GM04504 (cell line): ENCODE measurements at regions not wholly inside any gene's neighbourhood (a gene's known extent, or its start where the extent isn't known, plus 50 kb on each side); places are given as distances from the start of the nearest gene placed in this dataset.

ENCODE experiments used
- DNase-seq: peaks from one replicate; pipeline ENCODE4 v3.0.0-alpha.2; 2012; ENCODE audit warnings: low read depth

DNA sequence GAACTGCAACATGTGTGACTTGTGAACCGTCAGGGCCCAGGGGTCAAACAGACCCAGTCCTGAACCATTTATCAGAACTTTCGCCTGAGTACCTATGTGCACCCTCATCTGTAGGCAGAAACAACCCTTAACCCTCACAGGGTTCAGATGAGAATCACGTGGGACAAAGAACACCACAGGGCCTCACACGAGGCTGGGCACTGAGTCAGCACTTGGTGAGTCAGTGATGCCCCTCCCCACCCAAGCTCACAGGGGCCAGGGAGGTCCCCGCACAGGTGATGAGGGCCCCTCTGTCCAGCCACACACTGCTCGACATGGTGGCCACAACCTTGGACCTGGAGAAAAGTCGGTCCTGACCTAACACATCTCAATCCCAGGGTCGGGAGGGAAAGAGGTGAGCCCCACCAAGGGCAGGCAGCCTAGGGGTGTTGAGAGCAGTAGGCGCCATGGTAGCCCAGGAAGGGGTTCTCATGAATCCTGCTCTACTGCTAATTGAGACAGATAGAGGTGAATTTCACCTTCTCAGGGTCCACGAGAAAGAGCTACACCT lies 176.4 kb downstream of the SHANK2 start:
- no peak for DNase-seq

DNA sequence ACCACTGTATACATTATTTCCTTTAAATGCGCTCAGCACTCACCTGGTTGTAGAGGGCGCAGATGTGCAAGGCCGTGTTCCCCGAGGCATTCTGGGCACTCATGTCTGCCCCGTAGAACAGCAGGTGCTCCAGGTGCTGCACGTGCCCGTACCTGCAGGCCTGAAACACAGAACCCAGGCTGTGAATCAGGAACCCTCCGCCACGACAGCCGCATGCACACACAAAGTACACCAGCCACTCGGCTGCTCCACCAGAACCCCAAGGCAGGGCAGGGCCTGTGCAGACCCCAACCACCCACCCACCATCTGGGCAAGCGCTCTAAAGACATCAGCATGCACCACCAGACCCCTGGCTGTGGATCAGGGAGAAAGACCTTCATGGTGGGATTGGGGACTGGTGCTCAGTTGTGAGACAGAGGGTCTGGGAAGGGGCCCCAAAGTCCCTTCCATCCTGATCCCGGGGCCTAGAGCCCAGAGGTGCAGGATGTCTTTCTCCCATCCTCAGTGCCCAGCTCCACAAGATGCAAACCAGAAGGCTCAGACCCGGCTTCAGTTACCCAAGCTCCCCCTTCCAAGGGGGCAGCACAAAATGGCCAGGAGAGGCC lies 177.2 kb downstream of the SHANK2 start:
- DNase-seq = no peak

DNA sequence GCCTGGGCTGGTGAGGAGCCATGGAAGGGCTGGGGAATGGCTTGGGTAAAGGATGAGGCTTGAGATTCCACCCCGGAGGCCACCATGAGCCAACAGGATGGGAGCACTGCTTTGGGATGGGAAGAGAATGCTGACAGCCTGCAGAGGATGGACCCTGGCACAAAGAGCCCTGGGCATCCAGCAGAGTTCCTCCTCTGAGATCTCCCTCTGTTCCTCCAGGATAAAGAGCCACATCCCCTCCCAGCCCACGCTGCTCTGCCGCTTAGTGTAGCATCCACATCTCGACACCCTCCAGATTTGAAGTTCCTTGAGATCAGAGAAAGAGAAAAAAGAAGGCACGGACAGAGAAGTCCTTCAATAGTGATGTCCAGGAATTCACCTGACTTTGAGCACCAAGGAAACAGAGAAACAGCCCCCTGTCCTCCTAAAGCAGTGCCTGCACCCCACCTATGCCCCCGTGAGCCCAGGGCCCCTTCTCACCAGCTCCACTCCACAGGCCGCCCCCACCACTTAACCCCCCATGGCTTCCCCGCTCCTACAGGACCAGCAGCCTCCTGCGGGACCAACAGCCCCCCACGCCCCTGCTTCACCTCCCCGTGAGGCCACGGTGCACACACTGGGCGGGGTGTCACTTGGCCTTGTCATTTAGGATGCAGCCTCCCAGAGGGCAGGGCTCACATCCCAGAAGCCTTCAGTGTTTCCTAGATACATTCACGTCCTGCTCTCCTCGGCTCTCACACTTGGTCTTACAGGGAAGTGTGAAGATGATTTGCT lies 180.5 kb downstream of the SHANK2 start:
- no peak for DNase-seq

DNA sequence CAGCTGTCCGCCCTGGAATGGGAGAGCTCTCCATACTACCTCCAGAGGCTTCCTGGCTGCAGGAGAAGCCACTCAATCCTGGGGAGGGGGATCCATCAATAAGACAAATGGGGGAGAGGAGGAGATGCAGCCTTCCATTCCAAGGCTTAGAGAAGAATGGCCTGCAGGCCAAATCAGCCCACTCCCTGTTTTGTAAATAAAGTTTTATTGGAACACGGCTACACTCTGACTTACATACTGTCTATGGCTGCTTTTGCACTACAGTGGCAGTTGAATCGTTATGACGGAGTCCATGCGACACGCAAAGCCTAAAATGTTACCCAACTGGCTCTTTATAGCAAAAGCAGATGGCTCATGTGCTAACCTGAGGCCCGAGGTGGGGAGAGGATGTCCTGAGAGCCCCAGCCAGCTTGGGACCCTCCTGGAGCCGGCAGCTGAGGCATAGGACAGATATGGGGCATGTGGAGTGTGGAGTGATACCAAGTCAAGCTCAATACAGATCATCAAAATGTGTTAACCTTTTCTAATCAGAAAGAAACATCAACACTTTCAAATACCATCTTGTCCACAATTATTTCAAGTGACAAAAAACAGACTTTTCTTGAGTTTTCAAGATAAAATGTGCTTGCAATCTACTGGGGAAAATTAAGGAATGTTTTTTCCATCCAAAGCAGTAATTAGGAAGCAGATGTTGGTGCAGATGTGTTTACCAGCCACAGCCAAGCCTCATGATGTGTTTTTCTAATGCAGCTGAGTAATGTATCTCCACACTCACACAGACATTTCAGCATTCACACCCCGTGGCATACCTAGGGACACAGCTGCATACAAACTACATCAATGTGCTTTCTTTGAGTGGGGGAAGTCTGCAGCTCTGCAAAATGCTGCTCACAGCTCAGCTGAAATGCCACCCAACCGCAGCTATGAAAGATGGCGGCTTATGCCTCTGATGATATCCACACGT lies 181.6 kb downstream of the SHANK2 start:
- no peak for DNase-seq

DNA sequence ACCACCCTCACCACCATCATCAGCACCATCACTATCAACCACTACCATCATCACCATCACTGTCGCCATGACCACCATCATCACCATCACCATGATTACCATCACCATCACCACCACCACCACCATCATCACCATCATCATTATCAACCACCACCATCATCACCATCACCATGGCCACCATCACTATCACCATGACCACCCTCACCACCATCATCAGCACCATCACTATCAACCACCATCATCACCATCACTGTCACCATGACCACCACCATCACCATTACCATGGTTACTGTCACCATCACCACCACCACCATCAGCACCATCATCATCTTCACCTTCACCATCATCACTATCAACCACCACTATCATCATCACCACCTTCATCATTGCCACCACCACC lies 183.4 kb downstream of the SHANK2 start:
- no peak for DNase-seq

DNA sequence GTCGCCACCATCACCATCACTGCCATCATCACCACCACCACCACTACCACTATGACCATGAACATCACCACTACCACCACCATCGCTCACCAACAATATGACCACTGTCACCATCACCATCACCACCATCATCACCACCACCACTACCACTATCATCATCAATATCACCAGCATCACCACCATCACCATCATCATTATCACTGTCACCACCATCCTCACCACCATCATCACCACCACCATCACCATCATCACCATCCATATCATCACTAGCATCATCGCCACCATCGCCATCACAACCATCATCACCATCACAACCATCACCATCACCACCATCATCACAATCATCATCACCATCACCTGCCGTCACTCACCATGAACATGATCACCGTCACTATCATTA lies 184.6 kb downstream of the SHANK2 start:
- no peak for DNase-seq

DNA sequence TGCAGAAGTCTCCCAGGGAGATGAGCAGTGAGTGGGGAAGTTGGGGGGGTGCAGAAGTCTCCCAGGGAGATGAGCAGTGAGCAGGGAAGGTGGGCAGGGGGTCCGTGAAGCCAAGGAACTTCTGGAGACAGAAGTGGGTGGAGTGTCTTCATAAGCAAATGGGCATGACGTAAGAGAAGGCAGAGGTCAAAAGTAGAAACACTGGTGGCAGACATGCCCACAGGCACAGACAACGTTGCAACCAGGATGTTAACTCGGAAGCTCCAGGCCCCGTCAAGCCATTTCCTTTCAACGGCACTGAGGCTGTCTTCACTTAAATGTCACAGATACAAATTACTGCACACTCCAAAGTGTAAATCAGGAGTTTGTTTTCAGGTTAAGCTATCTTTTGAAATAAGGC lies 186.1 kb downstream of the SHANK2 start:
- DNase-seq = no peak

DNA sequence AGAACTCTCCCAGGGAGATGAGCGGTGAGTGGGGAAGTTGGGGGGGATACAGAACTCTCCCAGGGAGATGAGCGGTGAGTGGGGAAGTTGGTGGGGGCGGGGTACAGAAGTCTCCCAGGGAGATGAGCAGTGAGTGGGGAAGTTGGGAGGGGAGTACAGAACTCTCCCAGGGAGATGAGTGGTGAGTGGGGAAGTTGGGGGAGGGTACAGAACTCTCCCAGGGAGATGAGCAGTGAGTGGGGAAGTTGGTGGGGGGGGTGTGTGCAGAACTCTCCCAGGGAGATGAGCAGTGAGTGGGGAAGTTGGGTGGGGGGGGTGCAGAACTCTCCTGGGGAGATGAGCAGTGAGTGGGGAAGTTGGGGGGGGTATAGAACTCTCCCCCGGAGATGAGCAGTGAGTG lies 186.5 kb downstream of the SHANK2 start:
- no peak for DNase-seq

DNA sequence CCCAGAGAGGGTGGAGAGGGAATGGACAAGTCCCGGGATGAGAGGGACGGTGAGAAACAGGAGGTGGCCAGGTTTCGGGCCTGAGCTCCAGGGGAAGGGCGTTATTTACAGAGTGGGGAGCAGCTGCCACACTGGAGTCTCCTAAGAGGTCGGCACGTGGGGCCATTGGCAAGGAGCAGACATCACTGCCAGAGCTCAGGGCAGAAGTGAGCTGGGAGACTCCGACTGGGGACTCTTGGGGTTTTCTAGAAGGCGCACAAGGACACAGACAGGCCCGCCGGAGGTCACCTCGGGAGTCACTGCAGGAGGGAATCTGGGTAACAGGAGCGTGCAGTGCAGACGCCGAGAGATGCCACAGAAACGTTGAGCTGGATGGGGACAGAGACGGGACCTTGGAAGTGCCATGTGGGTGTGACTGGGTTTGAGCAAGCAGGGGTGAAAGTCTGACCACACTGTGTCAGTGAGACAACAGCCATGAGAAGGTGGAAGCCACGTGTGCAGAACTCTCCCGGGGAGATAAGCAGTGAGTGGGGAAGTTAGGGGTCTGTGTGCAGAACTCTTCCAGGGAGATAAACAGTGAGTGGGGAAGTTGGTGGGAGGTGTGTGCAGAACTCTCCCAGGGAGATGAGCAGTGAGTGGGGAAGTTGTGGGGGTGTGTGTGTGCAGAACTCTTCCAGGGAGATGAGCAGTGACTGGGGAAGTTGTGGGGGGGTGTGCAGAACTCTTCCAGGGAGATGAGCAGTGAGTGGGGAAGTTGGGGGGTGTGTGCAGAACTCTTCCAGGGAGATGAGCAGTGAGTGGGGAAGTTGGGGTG lies 187.5 kb downstream of the SHANK2 start:
- DNase-seq = no peak

DNA sequence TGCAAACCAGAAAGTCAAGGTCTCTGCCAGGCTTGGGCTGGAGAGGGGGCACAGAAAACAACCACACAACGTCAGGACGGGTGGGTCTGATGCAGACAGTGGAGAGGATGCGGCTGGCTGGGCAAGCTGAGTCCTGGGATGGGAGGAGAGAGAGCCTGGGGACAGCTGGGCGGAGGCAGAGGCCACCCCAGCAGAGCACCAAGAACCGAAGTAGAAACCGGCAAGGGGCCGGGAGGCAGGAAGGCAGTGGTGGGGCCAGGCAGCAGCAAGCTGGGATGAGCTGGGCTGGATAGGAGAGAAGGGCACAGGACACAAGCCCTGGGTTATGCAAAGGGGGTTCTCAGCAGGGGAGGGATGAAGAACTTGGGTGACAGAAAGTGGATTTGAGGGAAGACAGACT lies 188.2 kb downstream of the SHANK2 start:
- DNase-seq = no peak

DNA sequence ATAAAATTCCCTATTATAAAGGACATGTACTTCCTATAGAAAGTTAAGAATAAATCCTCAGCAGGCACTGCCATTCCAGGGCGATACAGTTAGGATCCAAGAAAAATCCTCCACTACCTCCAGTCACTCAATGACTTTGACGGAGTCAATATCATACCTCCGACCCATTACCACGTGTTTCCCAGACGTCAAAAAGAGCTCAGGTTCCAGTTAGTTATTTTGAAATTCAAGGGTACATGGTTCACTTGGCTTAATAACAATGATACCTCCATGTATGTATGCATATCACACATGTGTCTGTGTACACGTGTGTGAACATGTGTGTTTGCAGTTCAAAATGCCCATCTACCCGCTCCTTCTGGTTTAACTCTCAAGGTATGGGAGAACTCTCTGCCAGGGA lies 189.2 kb downstream of the SHANK2 start:
- no peak for DNase-seq

DNA sequence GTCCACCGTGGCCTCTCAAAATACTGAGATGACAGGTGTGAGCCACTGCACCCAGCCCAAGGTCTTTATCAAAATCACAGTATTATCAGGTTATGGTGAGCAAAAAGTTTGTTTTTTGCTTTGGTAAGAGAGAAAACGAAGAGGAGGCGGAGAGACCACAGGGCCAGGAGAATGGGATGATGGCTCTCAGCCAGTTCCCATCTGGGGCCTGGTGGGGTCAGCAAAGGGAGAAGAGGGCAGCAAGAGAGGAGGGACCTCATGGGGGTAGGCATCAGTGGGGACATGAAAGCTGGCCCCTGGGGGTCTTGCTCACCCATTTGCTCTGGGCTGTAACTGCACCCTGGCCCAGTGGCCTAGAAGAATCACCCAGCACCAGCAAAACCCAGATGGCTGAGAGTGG lies 190.2 kb downstream of the SHANK2 start:
- no peak for DNase-seq

DNA sequence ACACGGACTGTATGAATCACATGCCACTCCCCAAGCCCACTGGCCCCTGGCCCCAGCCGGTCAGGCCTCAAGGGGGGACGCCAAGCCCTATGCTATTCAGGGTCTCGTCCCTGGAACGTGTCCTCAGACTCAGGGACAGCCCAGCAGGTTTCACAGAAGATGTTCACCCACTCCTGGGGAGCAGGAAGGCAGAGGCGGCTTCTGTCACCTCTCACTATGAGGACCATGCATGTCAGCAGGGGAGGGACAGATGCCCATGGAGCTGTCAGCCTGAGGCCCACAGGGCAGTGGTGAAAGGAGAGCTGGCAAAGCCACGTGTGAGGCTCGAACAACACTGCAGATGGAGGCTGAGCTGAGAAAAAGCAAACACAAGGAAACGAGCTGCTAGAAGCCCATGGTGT lies 192.0 kb downstream of the SHANK2 start:
- no peak for DNase-seq

DNA sequence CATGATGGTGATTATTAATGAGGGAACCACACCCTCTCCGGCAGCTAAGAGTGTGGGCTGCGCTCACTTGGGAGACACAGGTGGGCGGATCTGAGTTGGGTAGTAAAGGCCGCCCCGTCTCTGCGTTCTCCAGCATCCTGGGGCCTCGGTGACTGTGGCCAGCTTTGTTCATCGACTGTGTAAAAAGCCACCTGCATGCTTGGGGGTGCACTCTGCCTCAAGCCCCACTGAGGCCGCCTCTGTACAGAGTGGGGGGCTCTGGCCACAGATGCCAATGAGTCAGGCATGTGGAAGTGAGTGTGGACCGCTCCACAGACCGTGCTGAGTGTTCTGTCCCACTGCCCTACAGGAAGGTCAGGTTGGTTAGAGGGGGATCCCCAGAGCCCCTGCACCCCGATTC lies 192.7 kb downstream of the SHANK2 start:
- DNase-seq = no peak

DNA sequence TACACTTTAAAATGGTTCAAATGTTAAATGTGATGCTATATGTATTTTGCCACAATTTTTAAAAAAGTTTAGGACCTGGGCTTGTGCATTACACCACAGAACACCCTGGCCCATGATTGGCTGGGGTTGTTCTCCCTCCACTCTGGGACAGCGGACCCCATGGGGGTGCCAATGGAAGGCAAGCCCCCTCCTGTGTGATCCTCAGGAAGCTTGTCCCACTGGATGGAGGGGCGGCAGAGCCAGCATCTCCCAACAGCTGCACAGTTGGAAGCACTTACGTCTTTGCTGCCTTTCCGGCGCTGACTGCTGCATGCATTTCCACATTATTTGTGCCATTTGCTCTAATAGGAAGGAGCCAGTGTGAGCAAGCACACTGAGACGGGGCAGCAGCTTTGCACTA lies 196.5 kb downstream of the SHANK2 start:
- DNase-seq = no peak
